ENCODE measurements at regions not wholly inside any gene's neighbourhood (a gene's known extent, or its start where the extent isn't known, plus 50 kb on each side); places are given as distances from the start of the nearest gene placed in this dataset.

DNA sequence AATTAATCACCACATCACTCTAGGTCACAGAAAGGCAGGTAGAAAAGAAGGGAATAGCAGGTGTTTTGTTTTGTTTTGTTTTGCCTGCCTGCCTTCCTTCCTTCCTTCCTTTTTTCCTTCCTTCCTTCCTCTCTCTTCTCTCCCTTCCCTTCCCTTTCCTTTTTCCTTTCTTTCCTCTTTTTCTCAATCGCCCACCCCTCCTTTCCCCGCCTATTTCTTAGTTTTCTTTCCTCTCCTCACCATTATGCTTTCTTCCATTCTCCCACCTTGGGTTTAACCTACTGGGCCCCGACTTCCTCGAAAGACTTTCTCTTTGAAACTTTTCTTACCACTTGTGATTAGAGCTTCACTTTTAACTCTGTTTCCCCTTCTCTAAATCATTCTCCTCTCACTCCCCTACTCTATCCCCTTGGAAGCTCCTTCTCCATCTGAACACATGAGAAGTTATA lies 231.3 kb upstream of the CD180 start:
- intact Hi-C loops (cut with micrococcal nuclease), result no loop called here
- no peaks in the 10 kb centered on the region for H3K4me1 Mint-ChIP-seq (ENCODE audit: low read depth)
- H3K9me3 Mint-ChIP-seq, result peaks cover 5% of the 10 kb centered on the region
- H3K36me3 Mint-ChIP-seq (ENCODE audit: low read depth), result no peaks in the 10 kb centered on the region
- no peak overlapping the region for H3K27ac Mint-ChIP-seq
- no peaks in the 10 kb centered on the region for H3K27me3 Mint-ChIP-seq
- H3K4me3 Mint-ChIP-seq, result no peak overlapping the region

DNA sequence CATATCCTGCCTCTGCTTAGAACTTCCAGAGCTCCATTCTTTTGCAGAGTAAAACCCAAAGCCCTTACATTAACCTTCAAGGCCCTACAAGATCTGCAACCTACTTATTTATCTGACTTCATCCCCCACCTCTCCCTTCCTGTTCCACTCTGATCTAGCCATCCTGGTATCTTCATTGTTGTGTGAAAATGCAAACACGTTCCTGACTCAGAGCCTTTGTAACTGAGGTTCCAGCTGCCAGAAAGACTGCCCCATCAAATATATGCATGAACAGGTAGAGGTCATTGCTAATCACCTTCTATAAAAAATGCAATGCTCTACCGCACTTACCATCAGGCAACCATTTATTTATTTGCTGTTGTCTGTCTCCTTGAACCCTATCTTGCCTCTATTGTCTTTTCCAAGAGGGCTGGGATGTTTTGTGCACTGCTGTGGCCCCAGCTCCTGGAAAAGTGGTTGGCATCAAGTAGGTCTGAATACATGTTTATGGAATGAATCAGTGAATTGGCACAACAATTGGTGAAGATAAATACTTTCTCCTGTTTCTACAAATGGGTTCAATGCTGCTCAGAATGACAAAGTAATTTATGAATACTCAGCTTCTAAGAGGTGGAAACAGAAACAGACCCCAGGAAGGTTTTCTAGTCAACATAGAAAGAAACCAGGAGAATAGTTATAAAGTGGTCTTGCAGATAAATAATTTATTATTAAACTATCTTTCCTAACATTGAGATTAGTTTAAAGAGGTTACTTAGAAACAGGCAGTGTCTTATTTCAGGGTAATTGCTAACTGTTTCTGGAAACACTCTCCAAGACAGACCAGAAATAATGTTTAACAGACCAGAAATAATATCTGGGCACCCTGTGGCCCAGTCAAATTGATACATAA lies 230.6 kb upstream of the CD180 start:
- Mint-ChIP-seq H3K9me3 (peaks cover 5% of the 10 kb centered on the region), H3K4me1 (ENCODE audit: low read depth) (no peaks in the 10 kb centered on the region), H3K27ac (no peak overlapping the region), H3K4me3 (no peak overlapping the region), H3K36me3 (ENCODE audit: low read depth) (no peaks in the 10 kb centered on the region), H3K27me3 (no peaks in the 10 kb centered on the region)
- intact Hi-C loops (cut with micrococcal nuclease), result no loop called here

DNA sequence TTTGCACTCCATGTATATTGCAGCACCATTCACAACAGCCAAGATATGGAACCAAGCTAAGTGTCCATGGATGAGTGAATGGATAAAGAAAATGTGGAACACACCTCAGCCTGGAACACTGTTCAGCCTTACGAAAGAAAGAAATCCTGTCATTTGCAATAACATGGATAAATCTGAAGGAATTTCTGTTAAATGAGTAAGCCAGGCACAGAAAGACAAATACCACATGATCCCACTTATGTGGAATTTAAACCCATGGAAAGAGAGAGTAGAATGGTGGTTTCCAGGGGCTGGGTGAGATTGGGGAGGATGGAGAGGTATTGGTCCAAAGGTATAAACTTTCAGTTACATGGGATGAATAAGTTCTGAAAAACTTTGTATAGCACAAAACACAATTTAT lies 228.9 kb upstream of the CD180 start:
- Mint-ChIP-seq H3K4me1 (ENCODE audit: low read depth) (no peaks in the 10 kb centered on the region), H3K27me3 (no peaks in the 10 kb centered on the region), H3K9me3 (peaks cover 5% of the 10 kb centered on the region), H3K4me3 (no peak overlapping the region), H3K36me3 (ENCODE audit: low read depth) (no peaks in the 10 kb centered on the region), H3K27ac (no peak overlapping the region)
- intact Hi-C loops (cut with micrococcal nuclease), result no loop called here

- intact Hi-C loops (cut with micrococcal nuclease), result no loop called here
- no peaks in the 10 kb centered on the region for H3K36me3 Mint-ChIP-seq (ENCODE audit: low read depth)
- H3K4me3 Mint-ChIP-seq, result no peak overlapping the region
- no peak overlapping the region for H3K27ac Mint-ChIP-seq
- no peaks in the 10 kb centered on the region for H3K9me3 Mint-ChIP-seq
- H3K27me3 Mint-ChIP-seq, result no peaks in the 10 kb centered on the region
- no peaks in the 10 kb centered on the region for H3K4me1 Mint-ChIP-seq (ENCODE audit: low read depth)
Measured at GRCh38 chr5:67417839-67418238, 221.2 kb upstream of the CD180 start.

GRCh38 chr5:67416986-67417385 lies 220.4 kb upstream of the CD180 start:
- no peaks in the 10 kb centered on the region for H3K27me3 Mint-ChIP-seq
- no peak overlapping the region for H3K27ac Mint-ChIP-seq
- H3K9me3 Mint-ChIP-seq, result no peaks in the 10 kb centered on the region
- intact Hi-C loops (cut with micrococcal nuclease), result no loop called here
- H3K36me3 Mint-ChIP-seq (ENCODE audit: low read depth), result no peaks in the 10 kb centered on the region
- no peaks in the 10 kb centered on the region for H3K4me1 Mint-ChIP-seq (ENCODE audit: low read depth)
- no peak overlapping the region for H3K4me3 Mint-ChIP-seq

DNA sequence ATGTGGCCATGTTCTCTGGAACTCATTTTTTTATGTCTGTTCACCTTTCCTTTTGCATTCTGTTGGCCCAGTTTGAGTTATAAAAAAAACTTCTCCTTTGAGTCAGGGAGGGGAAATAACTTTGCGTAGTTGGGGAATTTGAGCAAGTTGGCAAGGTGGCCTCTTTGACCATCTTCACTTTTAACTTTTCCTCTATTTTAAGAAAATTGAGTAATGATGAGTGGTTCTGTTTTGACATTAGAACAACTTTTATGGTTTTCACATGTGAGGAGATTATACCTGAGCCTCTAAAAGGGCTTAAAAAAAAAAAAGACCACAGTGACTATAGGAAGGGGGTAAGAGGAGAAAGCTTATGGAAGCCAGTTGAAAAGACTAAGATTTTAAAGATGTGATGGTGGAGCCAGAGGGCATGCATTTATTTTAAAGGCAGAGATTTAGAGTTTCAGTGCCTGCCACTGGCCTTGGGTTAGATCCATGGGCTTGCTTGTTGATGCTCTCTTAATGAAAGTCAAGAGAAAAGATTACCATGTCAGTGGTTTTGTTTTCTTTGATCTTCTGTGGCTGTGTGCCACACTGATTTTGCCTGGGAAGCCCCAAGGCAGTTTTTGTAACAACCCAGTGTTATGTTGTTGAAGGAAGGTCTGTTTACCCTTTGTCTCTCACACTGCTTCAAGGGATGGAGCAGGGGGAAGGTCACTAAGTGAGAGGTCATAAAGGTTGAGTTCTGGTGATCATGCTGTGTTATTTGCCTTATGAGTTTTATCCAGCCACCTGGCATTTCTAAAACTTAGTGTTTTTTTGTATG lies 219.7 kb upstream of the CD180 start:
- intact Hi-C loops (cut with micrococcal nuclease), result no loop called here
- H3K27ac Mint-ChIP-seq, result no peak overlapping the region
- H3K27me3 Mint-ChIP-seq, result no peaks in the 10 kb centered on the region
- H3K9me3 Mint-ChIP-seq, result no peaks in the 10 kb centered on the region
- H3K4me1 Mint-ChIP-seq (ENCODE audit: low read depth), result no peaks in the 10 kb centered on the region
- no peak overlapping the region for H3K4me3 Mint-ChIP-seq
- no peaks in the 10 kb centered on the region for H3K36me3 Mint-ChIP-seq (ENCODE audit: low read depth)

DNA sequence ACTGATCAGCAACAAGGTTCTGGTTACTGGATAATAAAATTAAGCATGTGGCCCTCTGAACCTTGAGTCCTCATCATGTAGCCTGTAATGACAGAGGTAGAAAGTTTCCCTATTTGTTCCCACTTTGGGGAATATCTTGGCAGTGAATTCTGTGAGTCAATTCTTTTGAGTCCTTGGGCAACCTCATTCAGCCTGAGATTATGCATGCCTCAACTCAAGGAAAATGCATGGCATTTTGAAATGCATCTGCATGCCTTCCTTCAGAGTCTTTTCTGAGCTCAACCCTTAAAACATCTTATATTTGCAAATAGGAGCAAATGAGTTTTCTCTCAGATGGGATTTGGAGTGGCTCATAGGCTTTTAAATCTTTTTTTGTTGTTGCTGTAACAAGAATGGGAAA lies 218.1 kb upstream of the CD180 start:
- Mint-ChIP-seq H3K4me1 (ENCODE audit: low read depth) (peaks cover 2% of the 10 kb centered on the region), H3K36me3 (ENCODE audit: low read depth) (no peaks in the 10 kb centered on the region), H3K4me3 (no peak overlapping the region), H3K27ac (no peak overlapping the region), H3K9me3 (no peaks in the 10 kb centered on the region), H3K27me3 (no peaks in the 10 kb centered on the region)
- intact Hi-C loops (cut with micrococcal nuclease), result no loop called here

- Mint-ChIP-seq H3K36me3 (ENCODE audit: low read depth) (no peaks in the 10 kb centered on the region), H3K4me1 (ENCODE audit: low read depth) (peaks cover 12% of the 10 kb centered on the region), H3K4me3 (no peak overlapping the region), H3K27ac (no peak overlapping the region), H3K27me3 (no peaks in the 10 kb centered on the region), H3K9me3 (no peaks in the 10 kb centered on the region)
- intact Hi-C loops (cut with micrococcal nuclease), result no loop called here
Measured at GRCh38 chr5:67413721-67414120, 217.1 kb upstream of the CD180 start.

- no peak overlapping the region for H3K4me3 Mint-ChIP-seq
- intact Hi-C loops (cut with micrococcal nuclease), result no loop called here
- no peaks in the 10 kb centered on the region for H3K36me3 Mint-ChIP-seq (ENCODE audit: low read depth)
- H3K27ac Mint-ChIP-seq, result no peak overlapping the region
- H3K4me1 Mint-ChIP-seq (ENCODE audit: low read depth), result peaks cover 13% of the 10 kb centered on the region
- H3K9me3 Mint-ChIP-seq, result no peaks in the 10 kb centered on the region
- no peaks in the 10 kb centered on the region for H3K27me3 Mint-ChIP-seq
Measured at GRCh38 chr5:67409126-67409777, 212.7 kb upstream of the CD180 start.

GRCh38 chr5:67407979-67408378 lies 211.4 kb upstream of the CD180 start:
- peaks cover 13% of the 10 kb centered on the region for H3K4me1 Mint-ChIP-seq (ENCODE audit: low read depth)
- no peaks in the 10 kb centered on the region for H3K36me3 Mint-ChIP-seq (ENCODE audit: low read depth)

DNA sequence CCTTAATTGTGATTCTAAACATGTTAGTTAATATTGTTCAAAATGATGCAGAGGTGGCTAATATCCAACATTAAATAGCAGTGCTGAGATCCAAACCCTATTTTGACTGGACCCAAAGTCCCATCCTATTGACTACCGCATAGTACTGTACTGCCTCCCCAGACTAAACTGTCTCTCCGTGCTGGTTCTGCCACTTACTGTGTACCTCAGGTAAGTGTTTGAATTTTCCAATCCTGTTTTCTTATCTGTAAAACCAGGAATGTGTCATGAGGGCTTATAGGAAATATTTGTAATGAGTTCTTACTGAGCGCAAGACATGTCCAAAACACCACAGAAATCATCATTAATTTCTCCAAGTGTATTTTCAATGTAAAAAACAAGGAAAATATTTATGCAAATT lies 209.2 kb upstream of the CD180 start:
- Mint-ChIP-seq H3K27me3 (no peaks in the 10 kb centered on the region), H3K9me3 (no peaks in the 10 kb centered on the region), H3K36me3 (ENCODE audit: low read depth) (no peaks in the 10 kb centered on the region), H3K4me1 (ENCODE audit: low read depth) (peaks cover 13% of the 10 kb centered on the region), H3K4me3 (no peak overlapping the region), H3K27ac (no peak overlapping the region)
- intact Hi-C loops (cut with micrococcal nuclease), result no loop called here

More at GRCh38 chr5:67407979-67408378, 211.4 kb upstream of the CD180 start:
- H3K27me3 Mint-ChIP-seq, result no peaks in the 10 kb centered on the region
- intact Hi-C loops (cut with micrococcal nuclease), result no loop called here
- H3K27ac Mint-ChIP-seq, result no peak overlapping the region
- no peak overlapping the region for H3K4me3 Mint-ChIP-seq
- no peaks in the 10 kb centered on the region for H3K9me3 Mint-ChIP-seq

- H3K9me3 Mint-ChIP-seq, result no peaks in the 10 kb centered on the region
Measured at GRCh38 chr5:67405101-67405364, 208.4 kb upstream of the CD180 start.

GRCh38 chr5:67404256-67405100 lies 207.9 kb upstream of the CD180 start:
- peaks cover 9% of the 10 kb centered on the region for H3K4me1 Mint-ChIP-seq (ENCODE audit: low read depth)
- no peak overlapping the region for H3K27ac Mint-ChIP-seq
- H3K9me3 Mint-ChIP-seq, result no peaks in the 10 kb centered on the region
- no peaks in the 10 kb centered on the region for H3K36me3 Mint-ChIP-seq (ENCODE audit: low read depth)
- no peak overlapping the region for H3K4me3 Mint-ChIP-seq
- no peaks in the 10 kb centered on the region for H3K27me3 Mint-ChIP-seq
- intact Hi-C loops (cut with micrococcal nuclease), result no loop called here

More at GRCh38 chr5:67405101-67405364, 208.4 kb upstream of the CD180 start:
- Mint-ChIP-seq H3K27me3 (no peaks in the 10 kb centered on the region), H3K36me3 (ENCODE audit: low read depth) (no peaks in the 10 kb centered on the region), H3K4me3 (no peak overlapping the region), H3K27ac (no peak overlapping the region), H3K4me1 (ENCODE audit: low read depth) (peaks cover 13% of the 10 kb centered on the region)
- intact Hi-C loops (cut with micrococcal nuclease), result no loop called here
